Fibroblast of pulmonary artery (primary cell): ENCODE measurements at regions not wholly inside any gene's neighbourhood (a gene's known extent, or its start where the extent isn't known, plus 50 kb on each side); places are given as distances from the start of the nearest gene placed in this dataset.

Experiments used
- DNase-seq: peaks from one replicate; pipeline ENCODE4 v3.0.0-alpha.2; 2010; ENCODE audit warnings: low read depth
- H3K4me3 ChIP-seq: replicated peaks from 2 replicates; pipeline ENCODE4 v1.5.1; 2011; ENCODE audit warnings: low read depth, mild to moderate bottlenecking, control low read depth, low read length, moderate library complexity
- CTCF ChIP-seq: IDR thresholded peaks from 2 replicates; pipeline ENCODE4 v1.5.1; 2011; ENCODE audit warnings: mild to moderate bottlenecking, control low read depth, low read length, inconsistent platforms; ENCODE audit errors: missing control alignments

GRCh38 chr5:3695818-3696217, 100.2 kb downstream of the IRX1 start:
- H3K4me3 ChIP-seq: no peak overlapping the region
- DNase-seq: no peak
- no peak for TF ChIP-seq CTCF

GRCh38 chr5:3698412-3698811, 102.8 kb downstream of the IRX1 start:
- DNase-seq: no peak
- no peak overlapping the region for H3K4me3 ChIP-seq
- TF ChIP-seq CTCF: no peak

- no peak for TF ChIP-seq CTCF
- H3K4me3 ChIP-seq: no peak overlapping the region
- DNase-seq: no peak
These were observed 106.1 kb downstream of the IRX1 start for GRCh38 chr5:3701694-3702093.

GRCh38 chr5:3704661-3705060, 109.0 kb downstream of the IRX1 start:
- no peak for TF ChIP-seq CTCF
- DNase-seq: no peak
- no peak overlapping the region for H3K4me3 ChIP-seq

- DNase-seq: no peak
- TF ChIP-seq CTCF: no peak
These were observed 113.6 kb downstream of the IRX1 start for GRCh38 chr5:3709068-3709716.

GRCh38 chr5:3709717-3710348, 114.2 kb downstream of the IRX1 start:
- H3K4me3 ChIP-seq: no peak overlapping the region
- TF ChIP-seq CTCF: no peak
- DNase-seq: no peak

More at GRCh38 chr5:3709068-3709716, 113.6 kb downstream of the IRX1 start:
- H3K4me3 ChIP-seq: no peak overlapping the region

GRCh38 chr5:3715062-3715461, 119.4 kb downstream of the IRX1 start:
- DNase-seq: no peak
- no peak for TF ChIP-seq CTCF

More at GRCh38 chr5:3715062-3715461, 119.4 kb downstream of the IRX1 start:
- H3K4me3 ChIP-seq: no peak overlapping the region
